ENCODE measurements at regions not wholly inside any gene's neighbourhood (a gene's known extent, or its start where the extent isn't known, plus 50 kb on each side); places are given as distances from the start of the nearest gene placed in this dataset.

DNA sequence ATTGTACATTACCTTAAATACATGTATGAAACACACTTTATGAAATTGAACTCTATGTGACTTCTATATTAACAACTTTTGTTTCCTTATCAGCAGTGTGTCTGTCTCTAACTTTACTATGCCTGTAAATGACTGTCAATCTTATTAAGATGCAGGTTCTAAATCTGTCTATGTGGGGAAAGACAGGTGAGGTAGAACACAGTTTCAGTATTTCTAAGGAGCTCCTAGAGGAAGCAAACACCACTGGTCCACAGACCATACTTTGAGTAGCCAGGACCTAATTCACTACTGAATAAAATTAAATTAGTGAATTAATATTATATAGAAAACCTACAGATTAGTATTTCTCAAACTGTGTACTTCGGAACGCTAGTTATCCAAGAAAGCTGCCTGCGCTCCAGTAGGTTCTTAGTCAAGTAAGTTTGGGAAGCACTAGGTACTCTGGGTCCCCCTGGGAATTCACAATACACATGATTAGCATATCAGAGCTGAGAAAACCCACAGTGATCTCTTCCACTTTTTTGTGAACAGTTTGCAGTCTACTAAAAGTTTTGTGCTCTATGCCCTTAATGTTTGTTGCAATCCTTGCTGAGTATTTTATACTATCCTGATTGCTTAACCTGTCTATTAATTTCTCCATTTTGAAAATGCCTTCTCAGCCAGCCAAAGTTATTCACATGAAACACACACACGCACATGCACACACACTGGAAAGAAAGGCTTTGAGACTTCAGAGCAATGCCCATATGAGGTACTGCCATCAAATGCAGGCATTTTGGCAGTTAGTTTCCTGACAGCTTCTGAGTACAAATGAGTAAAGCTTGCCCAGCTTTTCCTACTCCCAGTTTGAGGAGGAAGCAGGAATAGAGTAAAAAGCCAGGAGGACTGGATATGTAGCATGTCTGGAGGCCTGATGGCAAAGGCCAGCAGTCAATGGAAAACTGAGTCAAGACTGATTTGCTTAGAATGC lies 133.6 kb upstream of the CPEB2 start:
- FAIRE-seq, result no peak
- Histone ChIP-seq H3K27me3 (ENCODE audit: control insufficient read depth, insufficient read depth, low read length) (no peaks in the 10 kb centered on the region), H3K9me3 (ENCODE audit: control insufficient read depth in 2 of 3, insufficient read depth in 1 of 3, low read length in 3 of 3) (no peaks in the 10 kb centered on the region), H3K36me3 (ENCODE audit: control insufficient read depth in 2 of 3, insufficient read depth in 3 of 3, low read length in 3 of 3) (no peaks in the 10 kb centered on the region), H3K9ac (ENCODE audit: low read length in 3 of 3) (no peak overlapping the region), H3K4me1 (ENCODE audit: control insufficient read depth in 2 of 3, insufficient read depth in 2 of 3, low read depth in 1 of 3, low read length in 3 of 3) (no peaks in the 10 kb centered on the region), H3K27ac (ENCODE audit: low read depth in 2 of 2, low read length in 2 of 2) (no peak overlapping the region), H3K4me3 (ENCODE audit: low read length in 3 of 3) (no peak overlapping the region)
- TF ChIP-seq, protein P1, sequence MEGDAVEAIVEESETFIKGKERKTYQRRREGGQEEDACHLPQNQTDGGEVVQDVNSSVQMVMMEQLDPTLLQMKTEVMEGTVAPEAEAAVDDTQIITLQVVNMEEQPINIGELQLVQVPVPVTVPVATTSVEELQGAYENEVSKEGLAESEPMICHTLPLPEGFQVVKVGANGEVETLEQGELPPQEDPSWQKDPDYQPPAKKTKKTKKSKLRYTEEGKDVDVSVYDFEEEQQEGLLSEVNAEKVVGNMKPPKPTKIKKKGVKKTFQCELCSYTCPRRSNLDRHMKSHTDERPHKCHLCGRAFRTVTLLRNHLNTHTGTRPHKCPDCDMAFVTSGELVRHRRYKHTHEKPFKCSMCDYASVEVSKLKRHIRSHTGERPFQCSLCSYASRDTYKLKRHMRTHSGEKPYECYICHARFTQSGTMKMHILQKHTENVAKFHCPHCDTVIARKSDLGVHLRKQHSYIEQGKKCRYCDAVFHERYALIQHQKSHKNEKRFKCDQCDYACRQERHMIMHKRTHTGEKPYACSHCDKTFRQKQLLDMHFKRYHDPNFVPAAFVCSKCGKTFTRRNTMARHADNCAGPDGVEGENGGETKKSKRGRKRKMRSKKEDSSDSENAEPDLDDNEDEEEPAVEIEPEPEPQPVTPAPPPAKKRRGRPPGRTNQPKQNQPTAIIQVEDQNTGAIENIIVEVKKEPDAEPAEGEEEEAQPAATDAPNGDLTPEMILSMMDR (IDR thresholded peaks at IDR 0.05; ENCODE audit: borderline replicate concordance, extremely low read depth, insufficient read depth), result no peak
- no peak for DNase-seq
- intact Hi-C loops (cut with DNase I), result no loop called here

DNA sequence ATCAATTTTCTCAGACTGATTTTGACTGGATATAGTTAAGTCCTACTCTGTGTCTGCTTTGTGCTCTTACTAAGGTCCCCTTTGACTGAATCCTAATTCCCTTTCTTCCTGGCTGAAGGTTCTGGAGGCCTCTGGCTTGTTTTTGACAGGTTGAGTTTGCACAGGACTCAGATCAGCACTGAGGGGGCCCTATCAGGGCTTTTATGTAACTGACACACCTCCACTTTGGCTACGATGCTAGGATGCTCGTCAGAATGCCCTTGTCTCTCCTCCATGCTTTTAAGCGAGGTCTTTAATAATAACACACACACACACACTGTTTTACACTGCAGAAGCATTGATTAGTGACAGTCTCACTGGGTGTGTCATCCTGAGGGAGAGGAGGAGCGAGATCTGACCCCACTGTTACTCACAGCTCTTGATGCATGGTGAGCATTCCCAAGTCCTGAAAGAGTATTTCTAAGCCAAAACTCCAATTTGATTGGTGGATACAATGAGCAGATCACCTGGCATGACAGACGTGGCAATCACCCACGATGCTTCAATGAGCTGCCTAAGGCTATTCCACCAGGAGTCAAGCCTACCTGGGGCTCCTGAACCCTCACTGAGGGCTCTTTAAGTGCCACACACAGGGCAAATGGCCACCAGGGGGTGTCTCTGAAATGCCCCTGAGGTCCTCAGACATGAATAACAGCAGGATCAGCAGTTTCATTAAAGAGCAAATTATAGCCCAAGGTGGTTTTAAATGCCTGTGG lies 130.4 kb upstream of the CPEB2 start:
- Histone ChIP-seq H3K27me3 (ENCODE audit: control insufficient read depth, insufficient read depth, low read length) (no peaks in the 10 kb centered on the region), H3K9ac (ENCODE audit: low read length in 3 of 3) (no peak overlapping the region), H3K36me3 (ENCODE audit: control insufficient read depth in 2 of 3, insufficient read depth in 3 of 3, low read length in 3 of 3) (no peaks in the 10 kb centered on the region), H3K27ac (ENCODE audit: low read depth in 2 of 2, low read length in 2 of 2) (no peak overlapping the region), H3K9me3 (ENCODE audit: control insufficient read depth in 2 of 3, insufficient read depth in 1 of 3, low read length in 3 of 3) (no peaks in the 10 kb centered on the region), H3K4me1 (ENCODE audit: control insufficient read depth in 2 of 3, insufficient read depth in 2 of 3, low read depth in 1 of 3, low read length in 3 of 3) (no peaks in the 10 kb centered on the region), H3K4me3 (ENCODE audit: low read length in 3 of 3) (no peak overlapping the region)
- no peak for FAIRE-seq
- no peak for DNase-seq
- TF ChIP-seq, protein P1 (IDR thresholded peaks at IDR 0.05; ENCODE audit: borderline replicate concordance, extremely low read depth, insufficient read depth), result peak; percentile 20
- intact Hi-C loops (cut with DNase I), result no loop called here

DNA sequence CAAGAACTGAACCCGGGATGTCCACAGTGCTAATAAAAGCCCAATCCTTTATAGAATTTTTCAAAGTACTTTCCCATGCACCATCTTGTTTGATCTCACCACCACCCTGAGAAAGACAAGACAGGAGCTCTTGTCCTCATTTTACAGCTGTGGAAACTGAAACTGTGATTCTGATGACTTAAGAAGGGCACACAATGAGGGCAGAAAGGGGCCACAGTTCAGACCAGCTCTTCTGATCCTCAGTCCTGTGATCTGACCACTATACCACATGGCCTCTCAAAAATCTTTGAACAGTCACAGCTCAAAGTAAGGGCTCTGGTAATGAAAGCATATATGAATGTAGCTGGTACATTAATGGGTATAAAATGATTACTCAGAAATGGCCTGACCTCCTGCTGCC lies 127.3 kb upstream of the CPEB2 start:
- FAIRE-seq (no peak), DNase-seq (no peak)
- Histone ChIP-seq H3K27me3 (ENCODE audit: control insufficient read depth, insufficient read depth, low read length) (no peaks in the 10 kb centered on the region), H3K27ac (ENCODE audit: low read depth in 2 of 2, low read length in 2 of 2) (no peak overlapping the region), H3K9ac (ENCODE audit: low read length in 3 of 3) (no peak overlapping the region), H3K4me3 (ENCODE audit: low read length in 3 of 3) (no peak overlapping the region), H3K4me1 (ENCODE audit: control insufficient read depth in 2 of 3, insufficient read depth in 2 of 3, low read depth in 1 of 3, low read length in 3 of 3) (no peaks in the 10 kb centered on the region), H3K36me3 (ENCODE audit: control insufficient read depth in 2 of 3, insufficient read depth in 3 of 3, low read length in 3 of 3) (no peaks in the 10 kb centered on the region), H3K9me3 (ENCODE audit: control insufficient read depth in 2 of 3, insufficient read depth in 1 of 3, low read length in 3 of 3) (no peaks in the 10 kb centered on the region)
- intact Hi-C loops (cut with DNase I), result no loop called here
- TF ChIP-seq, protein P1 (IDR thresholded peaks at IDR 0.05; ENCODE audit: borderline replicate concordance, extremely low read depth, insufficient read depth), result no peak
